HCT116 (cell line): ENCODE measurements at regions not wholly inside any gene's neighbourhood (a gene's known extent, or its start where the extent isn't known, plus 50 kb on each side); places are given as distances from the start of the nearest gene placed in this dataset.
A peak's percentile ranks its signal among the peaks of the same experiment; 100 is the strongest.

Experiments used
- ATAC-seq: fragments of 200-7000 bp; cut with Tn5 transposase; 2 replicates; pipeline ENCODE4 v1.9.1; 2020; ENCODE audit warnings: mild to moderate bottlenecking, moderate library complexity
- BruUV-seq: library from RNA; stranded (reverse); fragments of 400-500 nt; replicated peaks from 2 replicates; lab custom pipeline; 2021; lab: Mats Ljungman, UMichigan
- CTCF ChIA-PET: fragments of 300-600 bp; sonication (Branson Sonifier 250); formaldehyde crosslinking; loops from one replicate; lab custom pipeline; 2021; ENCODE audit warnings: antibody characterized with exemption; lab: Charles Lee
- POLR2A ChIA-PET: fragments of 300-600, 350-600 bp; sonication (Branson Sonifier 250); formaldehyde crosslinking; loops from one replicate; lab custom pipeline; 2021; ENCODE audit warnings: antibody characterized with exemption; lab: Charles Lee
- RAD21 ChIA-PET, 2 experiments: fragments of 300-600 bp; sonication (Branson Sonifier 250); formaldehyde crosslinking; loops; one replicate each; lab custom pipeline; 2023; ENCODE audit warnings: low total read pairs in 2 of 2; ENCODE audit not compliant: uncharacterized antibody in 2 of 2, unreplicated experiment in 2 of 2, low non-redundant PET in 1 of 2; lab: Charles Lee
- DNase-seq: peaks from one replicate; pipeline ENCODE4 v3.0.0-alpha.2; 2010; ENCODE audit warnings: low read depth, low spot score
- H2AFZ ChIP-seq: fragments of 200-600 bp; shearing (Covaris generic), sonication (generic); 2 replicates; pipeline ENCODE4 v1.6.1; 2017; ENCODE audit warnings: low read depth, mixed run types, mixed read lengths, antibody characterized with exemption, low read length; ENCODE audit not compliant: poor library complexity, severe bottlenecking
- H3K27ac ChIP-seq: 2 replicates; pipeline ENCODE4 v1.5.1; 2012; ENCODE audit warnings: low read depth, low read length
- H3K27me3 ChIP-seq: fragments of 200-600 bp; sonication (generic); 2 replicates; pipeline ENCODE4 v1.6.1; 2016; ENCODE audit warnings: mixed run types, low read length, mixed read lengths; ENCODE audit not compliant: insufficient read depth
- H3K36me3 ChIP-seq, 2 experiments: fragments of 200-500 bp in 1 of 2; fragments of 200-600 bp in 1 of 2; sonication (Bioruptor generic) in 1 of 2; sonication (generic) in 1 of 2; 2 replicates each; pipeline versions ENCODE4 v1.5.1 to v1.6.1; 2014 to 2016; ENCODE audit warnings: low read length in 2 of 2, inconsistent platforms in 1 of 2, mixed read lengths in 1 of 2, mixed run types in 1 of 2; ENCODE audit not compliant: insufficient read depth in 2 of 2, control insufficient read depth in 1 of 2
- H3K4me1 ChIP-seq, 2 experiments: fragments of 200-600 bp in 1 of 2; sonication (generic) in 1 of 2; 2 replicates each; pipeline versions ENCODE4 v1.5.1 to v1.6.1; 2012 to 2017; ENCODE audit warnings: low read length in 2 of 2, inconsistent platforms in 1 of 2, mild to moderate bottlenecking in 1 of 2, mixed read lengths in 1 of 2, mixed run types in 1 of 2, moderate library complexity in 1 of 2; ENCODE audit not compliant: insufficient read depth in 2 of 2, control insufficient read depth in 1 of 2
- H3K4me2 ChIP-seq: fragments of 200-600 bp; sonication (generic); 2 replicates; pipeline ENCODE4 v1.6.1; 2017; ENCODE audit warnings: mixed run types, low read length, mixed read lengths
- H3K4me3 ChIP-seq, 2 experiments: fragments of 200-600 bp in 1 of 2; sonication (generic) in 1 of 2; replicated peaks in 1 of 2; 2 replicates each; pipeline ENCODE4 v1.5.1; 2011 to 2016; ENCODE audit warnings: low read length in 2 of 2, control low read depth in 1 of 2, low read depth in 1 of 2, mild to moderate bottlenecking in 1 of 2, mixed read lengths in 1 of 2, mixed run types in 1 of 2
- H3K79me2 ChIP-seq: fragments of 200-600 bp; sonication (generic); 2 replicates; pipeline ENCODE4 v1.6.1; 2017; ENCODE audit warnings: mild to moderate bottlenecking, mixed run types, low read length, moderate library complexity, mixed read lengths; ENCODE audit not compliant: insufficient read depth
- H3K9ac ChIP-seq: fragments of 200-600 bp; sonication (generic); 2 replicates; pipeline ENCODE4 v1.6.1; 2016; ENCODE audit warnings: low read length, mixed read lengths
- H3K9me2 ChIP-seq: fragments of 200-600 bp; sonication (generic), shearing (Covaris generic); 2 replicates; pipeline ENCODE4 v1.6.1; 2017; ENCODE audit warnings: mixed run types, mild to moderate bottlenecking, moderate library complexity; ENCODE audit not compliant: insufficient read depth
- H3K9me3 ChIP-seq, 2 experiments: fragments of 200-500 bp in 1 of 2; fragments of 200-600 bp in 1 of 2; sonication (Bioruptor generic) in 1 of 2; sonication (generic) in 1 of 2; 2 replicates each; pipeline ENCODE4 v1.6.1; 2014 to 2017; ENCODE audit warnings: low read length in 2 of 2, mixed read lengths in 2 of 2, inconsistent platforms in 1 of 2, low read depth in 1 of 2, mild to moderate bottlenecking in 1 of 2, mixed run types in 1 of 2, moderate library complexity in 1 of 2; ENCODE audit not compliant: control insufficient read depth in 1 of 2, insufficient read depth in 1 of 2
- H4K20me1 ChIP-seq: fragments of 200-600 bp; sonication (generic), shearing (Covaris generic); 2 replicates; pipeline ENCODE4 v1.6.1; 2017; ENCODE audit warnings: mixed run types, mild to moderate bottlenecking, moderate library complexity; ENCODE audit not compliant: insufficient read depth
- CEBPB ChIP-seq: IDR thresholded peaks from 2 replicates; pipeline ENCODE4 v1.6.1; 2012; ENCODE audit warnings: low read depth
- EGR1 ChIP-seq: IDR thresholded peaks from 2 replicates; pipeline ENCODE4 v1.6.1; 2012; ENCODE audit warnings: low read depth
- EZH2phosphoT487 ChIP-seq: fragments of 200-600 bp; IDR thresholded peaks from 2 replicates; pipeline ENCODE4 v1.6.1; 2018; ENCODE audit warnings: antibody characterized with exemption, borderline replicate concordance
- JUND ChIP-seq: IDR thresholded peaks from 2 replicates; pipeline ENCODE4 v1.6.1; 2012
- POLR2A ChIP-seq: IDR thresholded peaks from 2 replicates; pipeline ENCODE4 v1.7.0; 2011; ENCODE audit warnings: borderline replicate concordance; ENCODE audit not compliant: insufficient read depth, insufficient read length; ENCODE audit errors: extremely low read depth
- RAD21 ChIP-seq: IDR thresholded peaks from 2 replicates; pipeline ENCODE4 v1.6.1; 2012; ENCODE audit warnings: low read depth, mild to moderate bottlenecking
- SP1 ChIP-seq: IDR thresholded peaks from 2 replicates; pipeline ENCODE4 v1.6.1; 2012; ENCODE audit warnings: low read depth
- TCF7L2 ChIP-seq: IDR thresholded peaks from 2 replicates; pipeline ENCODE4 v1.7.0; 2011; ENCODE audit warnings: borderline replicate concordance, inconsistent platforms; ENCODE audit not compliant: insufficient read depth, insufficient read length; ENCODE audit errors: extremely low read depth
- YY1 ChIP-seq: IDR thresholded peaks from 2 replicates; pipeline ENCODE4 v1.6.1; 2011; ENCODE audit warnings: low read length, low read depth, moderate library complexity, mild to moderate bottlenecking; ENCODE audit not compliant: insufficient replicate concordance; ENCODE audit errors: extremely low read depth
- ZBTB33 ChIP-seq: IDR thresholded peaks from 2 replicates; pipeline ENCODE4 v1.6.1; 2011; ENCODE audit warnings: mild to moderate bottlenecking, low read length, moderate library complexity; ENCODE audit not compliant: insufficient replicate concordance; ENCODE audit errors: extremely low read depth
- ZFX ChIP-seq: fragments of 450-650 bp; IDR thresholded peaks from 2 replicates; pipeline ENCODE4 v1.6.1; 2017
- intact Hi-C: fragments of 100-400 bp; cut with micrococcal nuclease; formaldehyde crosslinking; loops from 2 replicates; pipeline ENCODE4 v1.10.0; 2022
- TF ChIP-seq, protein P1 (sequence below): IDR thresholded peaks from 2 replicates; pipeline ENCODE4 v1.6.1; 2012

GRCh38 chr6:120303527-120303926 is 954.0 kb upstream of the MAN1A1 start:
- no peaks in the 10 kb centered on the region for H3K4me1 ChIP-seq
- no peaks in the 10 kb centered on the region for H4K20me1 ChIP-seq
- no peak overlapping the region for H3K27ac ChIP-seq
- H3K36me3 ChIP-seq = no peaks in the 10 kb centered on the region
- H3K4me2 ChIP-seq = no peak overlapping the region
- ATAC-seq (no peak), DNase-seq (no peak)
- H2AFZ ChIP-seq = peak overlapping the region; percentile 13
- ChIA-PET POLR2A (no interaction called here), CTCF (no interaction called here), RAD21 (no interaction called here)
- H3K27me3 ChIP-seq = no peaks in the 10 kb centered on the region
- H3K79me2 ChIP-seq = no peaks in the 10 kb centered on the region
- no peaks in the 10 kb centered on the region for H3K9me2 ChIP-seq
- no peak overlapping the region for H3K4me3 ChIP-seq
- no peaks in the 10 kb centered on the region for H3K9me3 ChIP-seq
- TF ChIP-seq SP1 = no peak
- TF ChIP-seq JUND = no peak
- no peak for TF ChIP-seq ZBTB33
- no peak for TF ChIP-seq ZFX
- no peak for TF ChIP-seq RAD21
- no peak for TF ChIP-seq TCF7L2
- TF ChIP-seq YY1 = no peak
- no peak for TF ChIP-seq POLR2A
- TF ChIP-seq EZH2phosphoT487 = no peak
- TF ChIP-seq CEBPB = no peak
- TF ChIP-seq, protein P1, sequence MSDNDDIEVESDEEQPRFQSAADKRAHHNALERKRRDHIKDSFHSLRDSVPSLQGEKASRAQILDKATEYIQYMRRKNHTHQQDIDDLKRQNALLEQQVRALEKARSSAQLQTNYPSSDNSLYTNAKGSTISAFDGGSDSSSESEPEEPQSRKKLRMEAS = no peak
- TF ChIP-seq EGR1 = no peak
- BruUV-seq = no TSS peak
- intact Hi-C loops = no loop called here
- H3K9ac ChIP-seq = no peak overlapping the region
